CD4-positive, alpha-beta T cell treated with Interferon alpha-2 for 1 hour (primary cell): ENCODE measurements at regions not wholly inside any gene's neighbourhood (a gene's known extent, or its start where the extent isn't known, plus 50 kb on each side); places are given as distances from the start of the nearest gene placed in this dataset.

ENCODE experiments used
- DNase-seq, 2 donors: peaks; one replicate each; pipeline ENCODE4 v3.0.0-alpha.2; 2020 to 2022

DNA sequence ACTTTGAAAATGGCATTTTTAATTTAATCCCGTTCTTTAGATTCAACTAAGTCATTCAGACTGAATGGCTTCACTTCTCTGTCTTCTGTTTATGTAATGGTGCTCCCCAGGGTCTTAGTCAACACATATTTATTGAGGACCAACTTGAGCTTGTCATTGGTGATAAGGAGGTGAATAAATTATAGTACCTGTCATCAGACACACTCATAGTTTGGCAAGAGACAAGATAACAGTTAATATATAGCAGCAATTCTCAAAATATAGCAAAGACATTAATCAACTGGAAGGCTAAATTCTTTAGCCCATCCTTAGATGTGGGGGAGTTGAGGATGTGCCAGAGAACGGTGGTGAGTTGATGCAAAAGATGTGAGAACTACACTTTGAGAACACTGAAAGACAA, 78.4 kb downstream of the MACIR start:
- no peak for DNase-seq

DNA sequence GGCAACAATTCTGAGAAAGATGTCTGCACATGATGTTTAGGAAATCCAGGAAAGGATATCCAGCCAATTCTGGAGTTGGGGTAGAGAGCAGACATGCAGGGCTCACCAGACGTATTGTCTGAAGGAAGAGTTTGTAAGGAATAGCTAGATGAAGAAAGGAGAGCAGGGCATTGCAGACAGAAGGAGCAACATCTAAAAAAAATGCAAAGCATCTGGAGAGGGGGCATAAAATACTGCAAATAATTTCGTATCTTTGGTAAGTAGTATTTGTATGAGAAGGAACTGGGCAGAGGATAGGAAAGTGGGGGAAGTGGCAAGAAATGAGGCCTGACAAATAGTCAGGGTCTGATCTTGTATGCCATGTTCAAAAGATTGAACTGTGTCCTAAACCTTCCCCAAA, 74.8 kb downstream of the MACIR start:
- DNase-seq = no peak

DNA sequence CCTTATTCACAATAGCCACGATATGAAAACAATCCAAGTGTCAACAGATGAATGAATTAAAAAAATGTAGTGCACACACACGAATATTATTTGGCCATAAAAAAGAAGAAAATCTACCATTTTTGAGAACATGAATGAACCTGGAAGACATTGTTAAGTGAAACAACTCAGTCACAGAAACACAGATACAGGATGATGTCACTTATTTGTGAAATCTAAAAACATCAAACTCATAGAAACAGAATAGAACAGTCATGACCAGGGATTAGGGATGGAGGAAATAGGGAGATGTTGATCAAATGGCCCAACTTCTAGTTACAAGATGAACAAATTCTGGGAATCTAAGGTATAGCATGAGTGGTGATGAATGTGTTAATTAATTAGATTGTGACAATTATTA, 72.3 kb downstream of the MACIR start:
- DNase-seq = no peak
